Right atrium auricular region (tissue), 2 donors: ENCODE measurements at regions not wholly inside any gene's neighbourhood (a gene's known extent, or its start where the extent isn't known, plus 50 kb on each side); places are given as distances from the start of the nearest gene placed in this dataset.

Source experiments
- DNase-seq: peaks from one replicate; pipeline ENCODE4 v3.0.0-alpha.2; 2019; ENCODE audit warnings: low spot score
- H3K27ac ChIP-seq, 2 donors: fragments of 200-600 bp; sonication (generic); 1 replicate in 1 of 2; 2 replicates in 1 of 2; pipeline ENCODE4 v1.5.1; 2016 to 2019
- H3K27me3 ChIP-seq, 2 donors: fragments of 200-600 bp; sonication (generic); one replicate each; pipeline versions ENCODE4 v1.5.1 to v1.6.0; 2017 to 2019
- H3K36me3 ChIP-seq: fragments of 200-600 bp; sonication (generic); one replicate; pipeline ENCODE4 v1.5.1; 2016
- H3K4me1 ChIP-seq, 2 donors: fragments of 200-600 bp; sonication (generic); one replicate each; pipeline versions ENCODE4 v1.5.1 to v1.6.0; 2017 to 2019
- H3K4me3 ChIP-seq, 2 donors: fragments of 200-600 bp; sonication (generic); 1 replicate in 1 of 2; 2 replicates in 1 of 2; pipeline ENCODE4 v1.5.1; 2017 to 2019; ENCODE audit warnings: mild to moderate bottlenecking in 1 of 2, moderate library complexity in 1 of 2
- H3K9me3 ChIP-seq, 2 donors: fragments of 200-600 bp; sonication (generic); one replicate each; pipeline ENCODE4 v1.5.1; 2019
- TF ChIP-seq, protein P1 (sequence below), 2 donors: fragments of 200-600 bp; sonication (generic); IDR thresholded peaks; one replicate each; pipeline ENCODE4 v1.5.1; 2019; ENCODE audit warnings: antibody characterized with exemption in 2 of 2

- no peaks in the 10 kb centered on the region for H3K27me3 ChIP-seq
- no peaks in the 10 kb centered on the region for H3K9me3 ChIP-seq
- no peak overlapping the region for H3K27ac ChIP-seq
- no peaks in the 10 kb centered on the region for H3K36me3 ChIP-seq
- DNase-seq = no peak
- H3K4me3 ChIP-seq = no peak overlapping the region
- TF ChIP-seq, protein P1, sequence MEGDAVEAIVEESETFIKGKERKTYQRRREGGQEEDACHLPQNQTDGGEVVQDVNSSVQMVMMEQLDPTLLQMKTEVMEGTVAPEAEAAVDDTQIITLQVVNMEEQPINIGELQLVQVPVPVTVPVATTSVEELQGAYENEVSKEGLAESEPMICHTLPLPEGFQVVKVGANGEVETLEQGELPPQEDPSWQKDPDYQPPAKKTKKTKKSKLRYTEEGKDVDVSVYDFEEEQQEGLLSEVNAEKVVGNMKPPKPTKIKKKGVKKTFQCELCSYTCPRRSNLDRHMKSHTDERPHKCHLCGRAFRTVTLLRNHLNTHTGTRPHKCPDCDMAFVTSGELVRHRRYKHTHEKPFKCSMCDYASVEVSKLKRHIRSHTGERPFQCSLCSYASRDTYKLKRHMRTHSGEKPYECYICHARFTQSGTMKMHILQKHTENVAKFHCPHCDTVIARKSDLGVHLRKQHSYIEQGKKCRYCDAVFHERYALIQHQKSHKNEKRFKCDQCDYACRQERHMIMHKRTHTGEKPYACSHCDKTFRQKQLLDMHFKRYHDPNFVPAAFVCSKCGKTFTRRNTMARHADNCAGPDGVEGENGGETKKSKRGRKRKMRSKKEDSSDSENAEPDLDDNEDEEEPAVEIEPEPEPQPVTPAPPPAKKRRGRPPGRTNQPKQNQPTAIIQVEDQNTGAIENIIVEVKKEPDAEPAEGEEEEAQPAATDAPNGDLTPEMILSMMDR (IDR thresholded peaks at IDR 0.05) = no peak
- no peaks in the 10 kb centered on the region for H3K4me1 ChIP-seq
Measured at GRCh38 chr10:58140691-58141347, 126.9 kb downstream of the IPMK start.

DNA sequence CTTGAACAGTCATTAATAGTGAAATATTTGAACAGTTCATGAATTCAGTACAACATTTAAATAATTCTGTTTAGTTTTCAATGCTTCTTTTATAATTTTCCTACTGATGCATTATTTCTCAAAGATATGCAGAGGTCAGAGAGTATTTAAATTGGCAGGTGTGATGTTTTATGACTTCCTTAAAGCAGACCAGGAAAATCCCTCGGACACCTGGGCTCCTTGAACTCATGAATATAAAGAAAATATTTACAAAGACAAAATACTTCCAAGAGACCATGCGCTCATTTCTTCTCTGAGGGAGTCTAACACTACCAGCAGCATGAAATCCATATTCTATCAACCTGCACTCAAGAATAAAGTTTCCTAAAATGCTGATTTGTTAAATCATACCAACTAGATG, 127.6 kb downstream of the IPMK start:
- H3K27ac ChIP-seq = no peak overlapping the region
- H3K9me3 ChIP-seq = no peaks in the 10 kb centered on the region
- no peaks in the 10 kb centered on the region for H3K4me1 ChIP-seq
- no peak for DNase-seq
- H3K4me3 ChIP-seq = no peak overlapping the region
- TF ChIP-seq, protein P1 (IDR thresholded peaks at IDR 0.05) = no peak
- H3K36me3 ChIP-seq = no peaks in the 10 kb centered on the region
- H3K27me3 ChIP-seq = no peaks in the 10 kb centered on the region

DNA sequence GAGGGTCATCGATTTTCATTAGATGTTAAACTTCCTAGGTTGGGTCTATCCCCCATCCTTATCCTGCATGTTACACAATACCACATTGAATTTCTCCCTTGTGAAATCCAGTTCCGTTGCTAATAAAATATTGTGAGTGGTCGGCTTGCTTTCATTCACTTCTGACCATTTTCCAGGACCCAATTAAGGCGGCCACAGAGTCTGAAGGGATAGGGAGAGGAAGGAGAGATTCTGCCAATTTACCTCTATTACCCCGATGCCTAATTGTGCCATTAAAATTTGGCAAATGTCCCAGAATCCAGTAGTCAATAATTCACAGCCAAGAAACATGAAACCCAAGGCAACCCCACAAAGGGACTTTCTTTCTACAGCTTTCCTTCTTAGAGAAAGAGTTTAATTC, 129.9 kb downstream of the IPMK start:
- TF ChIP-seq, protein P1 (IDR thresholded peaks at IDR 0.05) = no peak
- H3K27me3 ChIP-seq = no peaks in the 10 kb centered on the region
- no peaks in the 10 kb centered on the region for H3K9me3 ChIP-seq
- no peak overlapping the region for H3K27ac ChIP-seq
- H3K4me3 ChIP-seq = no peak overlapping the region
- no peaks in the 10 kb centered on the region for H3K36me3 ChIP-seq
- DNase-seq = no peak
- H3K4me1 ChIP-seq = no peaks in the 10 kb centered on the region

GRCh38 chr10:58115218-58116050, 152.3 kb downstream of the IPMK start:
- TF ChIP-seq, protein P1 (IDR thresholded peaks at IDR 0.05) = no peak
- Histone ChIP-seq H3K27ac (no peak overlapping the region), H3K9me3 (no peaks in the 10 kb centered on the region), H3K36me3 (no peaks in the 10 kb centered on the region), H3K4me1 (no peaks in the 10 kb centered on the region), H3K4me3 (no peak overlapping the region), H3K27me3 (no peaks in the 10 kb centered on the region)
- no peak for DNase-seq

DNA sequence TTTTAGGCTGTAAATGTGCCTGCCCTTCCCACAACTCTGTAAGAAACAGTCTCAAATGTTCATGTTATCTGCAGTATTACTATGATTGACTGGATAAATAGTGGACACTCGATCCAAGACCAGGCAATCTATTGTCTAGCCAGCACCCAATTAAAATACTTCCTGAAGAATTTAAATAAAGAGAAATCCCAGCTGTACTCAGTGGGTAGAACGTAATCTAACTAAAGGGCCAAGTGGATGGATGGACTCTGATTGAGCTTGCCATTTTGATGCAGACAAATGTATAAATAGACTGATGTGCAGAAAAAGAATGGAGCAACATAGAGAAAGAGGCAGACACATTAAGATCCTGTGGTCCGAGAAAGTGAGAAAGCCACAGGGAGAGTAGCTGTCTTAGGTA, 158.0 kb downstream of the IPMK start:
- Histone ChIP-seq H3K27ac (no peak overlapping the region), H3K36me3 (no peaks in the 10 kb centered on the region), H3K27me3 (no peaks in the 10 kb centered on the region), H3K9me3 (no peaks in the 10 kb centered on the region), H3K4me1 (no peaks in the 10 kb centered on the region), H3K4me3 (no peak overlapping the region)
- TF ChIP-seq, protein P1 (IDR thresholded peaks at IDR 0.05) = no peak
- DNase-seq = no peak
